Erythroblast (primary cell): ENCODE measurements at regions not wholly inside any gene's neighbourhood (a gene's known extent, or its start where the extent isn't known, plus 50 kb on each side); places are given as distances from the start of the nearest gene placed in this dataset.

ENCODE experiments used
- GATA1 ChIP-seq: IDR thresholded peaks from 2 replicates; pipeline ENCODE4 v1.6.1; 2011; ENCODE audit warnings: low read depth, mild to moderate bottlenecking, control low read depth, low read length, moderate library complexity
- POLR2A ChIP-seq: IDR thresholded peaks from 2 replicates; pipeline ENCODE4 v1.6.1; 2011; ENCODE audit warnings: mild to moderate bottlenecking, low read length

GRCh38 chr1:187266051-187266450 lies 437.3 kb downstream of the PLA2G4A start:
- TF ChIP-seq POLR2A: no peak
- TF ChIP-seq GATA1: no peak
